SK-N-SH (cell line): ENCODE measurements at regions not wholly inside any gene's neighbourhood (a gene's known extent, or its start where the extent isn't known, plus 50 kb on each side); places are given as distances from the start of the nearest gene placed in this dataset.
"Not testable (repeated sequence)": the region's sequence is repeated elsewhere in the genome, so short reads cannot be mapped to it uniquely, and the experiment has no call there.

Experiments used
- CHD2 ChIP-seq: fragments of 150-350 bp; IDR thresholded peaks from 2 replicates; pipeline ENCODE4 v1.6.1; 2018; ENCODE audit warnings: low read length; ENCODE audit not compliant: partially characterized antibody
- EP300 ChIP-seq, 2 experiments: IDR thresholded peaks; 2 replicates each; pipeline versions ENCODE4 v1.4.0 to v1.6.1; 2012; ENCODE audit warnings: borderline replicate concordance in 1 of 2, low read depth in 1 of 2, low read length in 1 of 2
- FOXM1 ChIP-seq: IDR thresholded peaks from 2 replicates; pipeline ENCODE4 v1.4.0; 2012; ENCODE audit warnings: low read depth, mild to moderate bottlenecking
- GABPA ChIP-seq: IDR thresholded peaks from 2 replicates; pipeline ENCODE4 v1.4.0; 2012; ENCODE audit warnings: low read depth, mild to moderate bottlenecking
- POLR2AphosphoS5 ChIP-seq: IDR thresholded peaks from 2 replicates; pipeline ENCODE4 v1.6.1; 2012; ENCODE audit warnings: low read depth, low read length
- RCOR1 ChIP-seq: fragments of 150-350 bp; IDR thresholded peaks from 2 replicates; pipeline ENCODE4 v1.6.1; 2017; ENCODE audit warnings: antibody characterized with exemption, low read length
- SIN3A ChIP-seq: IDR thresholded peaks from 2 replicates; pipeline ENCODE4 v1.6.1; 2012; ENCODE audit warnings: low read depth, mild to moderate bottlenecking, low read length, moderate library complexity, borderline replicate concordance
- TF ChIP-seq, protein P1 (sequence below): fragments of 200-600 bp; sonication (generic); IDR thresholded peaks from 2 replicates; pipeline ENCODE4 v1.6.1; 2017; ENCODE audit warnings: antibody characterized with exemption, mild to moderate bottlenecking, moderate library complexity
- TF ChIP-seq, protein P2 (sequence below): IDR thresholded peaks from 2 replicates; pipeline ENCODE4 v1.6.1; 2012; ENCODE audit warnings: mild to moderate bottlenecking, low read depth, low read length, moderate library complexity

DNA sequence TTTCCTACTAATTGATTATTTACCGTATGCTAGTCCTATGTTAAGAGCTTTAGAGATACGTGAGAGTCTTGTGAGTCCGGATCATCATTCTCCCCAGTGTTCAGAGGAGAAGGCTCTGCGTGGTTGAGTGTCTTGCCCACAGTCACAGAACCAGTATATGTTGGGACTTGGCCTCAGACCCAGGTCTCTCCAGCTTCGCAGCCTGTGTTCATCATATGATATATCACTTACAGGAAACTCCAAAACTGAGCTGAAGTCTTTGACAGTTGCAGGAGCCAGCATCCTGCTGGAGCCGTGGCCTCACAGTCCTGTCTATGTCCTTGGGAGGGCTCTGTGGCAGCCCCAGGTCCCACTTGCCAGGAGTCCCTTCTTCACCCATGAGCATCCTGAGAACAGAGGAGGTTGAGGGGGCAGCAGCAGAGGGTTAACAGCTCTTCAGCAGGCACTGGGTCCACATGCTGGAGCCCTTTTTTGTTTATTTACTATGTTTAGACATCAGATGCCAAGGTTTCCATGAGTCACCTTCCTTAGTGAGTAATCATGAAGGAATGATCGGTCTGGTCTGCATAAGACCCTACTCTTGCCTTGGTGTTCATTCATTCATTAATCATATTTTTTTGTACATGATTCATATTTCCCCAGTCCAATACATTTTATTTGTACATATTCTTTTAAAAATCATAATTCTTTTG, 230.6 kb downstream of the SPATA31A7 start:
- TF ChIP-seq POLR2AphosphoS5; EP300 (IDR thresholded peaks at IDR 0.05; ENCODE audit: borderline replicate concordance in 1 of 2, low read depth in 1 of 2, low read length in 1 of 2); SIN3A; FOXM1; GABPA; CHD2; RCOR1: not testable (repeated sequence)
- TF ChIP-seq, protein P1, sequence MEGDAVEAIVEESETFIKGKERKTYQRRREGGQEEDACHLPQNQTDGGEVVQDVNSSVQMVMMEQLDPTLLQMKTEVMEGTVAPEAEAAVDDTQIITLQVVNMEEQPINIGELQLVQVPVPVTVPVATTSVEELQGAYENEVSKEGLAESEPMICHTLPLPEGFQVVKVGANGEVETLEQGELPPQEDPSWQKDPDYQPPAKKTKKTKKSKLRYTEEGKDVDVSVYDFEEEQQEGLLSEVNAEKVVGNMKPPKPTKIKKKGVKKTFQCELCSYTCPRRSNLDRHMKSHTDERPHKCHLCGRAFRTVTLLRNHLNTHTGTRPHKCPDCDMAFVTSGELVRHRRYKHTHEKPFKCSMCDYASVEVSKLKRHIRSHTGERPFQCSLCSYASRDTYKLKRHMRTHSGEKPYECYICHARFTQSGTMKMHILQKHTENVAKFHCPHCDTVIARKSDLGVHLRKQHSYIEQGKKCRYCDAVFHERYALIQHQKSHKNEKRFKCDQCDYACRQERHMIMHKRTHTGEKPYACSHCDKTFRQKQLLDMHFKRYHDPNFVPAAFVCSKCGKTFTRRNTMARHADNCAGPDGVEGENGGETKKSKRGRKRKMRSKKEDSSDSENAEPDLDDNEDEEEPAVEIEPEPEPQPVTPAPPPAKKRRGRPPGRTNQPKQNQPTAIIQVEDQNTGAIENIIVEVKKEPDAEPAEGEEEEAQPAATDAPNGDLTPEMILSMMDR, result not testable (repeated sequence)
- TF ChIP-seq, protein P2, sequence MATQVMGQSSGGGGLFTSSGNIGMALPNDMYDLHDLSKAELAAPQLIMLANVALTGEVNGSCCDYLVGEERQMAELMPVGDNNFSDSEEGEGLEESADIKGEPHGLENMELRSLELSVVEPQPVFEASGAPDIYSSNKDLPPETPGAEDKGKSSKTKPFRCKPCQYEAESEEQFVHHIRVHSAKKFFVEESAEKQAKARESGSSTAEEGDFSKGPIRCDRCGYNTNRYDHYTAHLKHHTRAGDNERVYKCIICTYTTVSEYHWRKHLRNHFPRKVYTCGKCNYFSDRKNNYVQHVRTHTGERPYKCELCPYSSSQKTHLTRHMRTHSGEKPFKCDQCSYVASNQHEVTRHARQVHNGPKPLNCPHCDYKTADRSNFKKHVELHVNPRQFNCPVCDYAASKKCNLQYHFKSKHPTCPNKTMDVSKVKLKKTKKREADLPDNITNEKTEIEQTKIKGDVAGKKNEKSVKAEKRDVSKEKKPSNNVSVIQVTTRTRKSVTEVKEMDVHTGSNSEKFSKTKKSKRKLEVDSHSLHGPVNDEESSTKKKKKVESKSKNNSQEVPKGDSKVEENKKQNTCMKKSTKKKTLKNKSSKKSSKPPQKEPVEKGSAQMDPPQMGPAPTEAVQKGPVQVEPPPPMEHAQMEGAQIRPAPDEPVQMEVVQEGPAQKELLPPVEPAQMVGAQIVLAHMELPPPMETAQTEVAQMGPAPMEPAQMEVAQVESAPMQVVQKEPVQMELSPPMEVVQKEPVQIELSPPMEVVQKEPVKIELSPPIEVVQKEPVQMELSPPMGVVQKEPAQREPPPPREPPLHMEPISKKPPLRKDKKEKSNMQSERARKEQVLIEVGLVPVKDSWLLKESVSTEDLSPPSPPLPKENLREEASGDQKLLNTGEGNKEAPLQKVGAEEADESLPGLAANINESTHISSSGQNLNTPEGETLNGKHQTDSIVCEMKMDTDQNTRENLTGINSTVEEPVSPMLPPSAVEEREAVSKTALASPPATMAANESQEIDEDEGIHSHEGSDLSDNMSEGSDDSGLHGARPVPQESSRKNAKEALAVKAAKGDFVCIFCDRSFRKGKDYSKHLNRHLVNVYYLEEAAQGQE, result not testable (repeated sequence)
